HG02642 (cell line): ENCODE measurements at regions not wholly inside any gene's neighbourhood (a gene's known extent, or its start where the extent isn't known, plus 50 kb on each side); places are given as distances from the start of the nearest gene placed in this dataset.
"Not testable (repeated sequence)": the region's sequence is repeated elsewhere in the genome, so short reads cannot be mapped to it uniquely, and the experiment has no call there.

Experiments
- ATAC-seq: cut with Tn5 transposase; IDR thresholded peaks from one replicate; pipeline ENCODE4 v1.9.1; 2021; ENCODE audit warnings: mild to moderate bottlenecking; ENCODE audit not compliant: unreplicated experiment, poor library complexity

- ATAC-seq: peak; percentile 62
Observed at GRCh38 chr12:27133022-27133590, 50.7 kb upstream of the C12orf71 start.

GRCh38 chr12:27140478-27140969 is 58.1 kb upstream of the C12orf71 start:
- no peak for ATAC-seq

GRCh38 chr12:27142101-27142721 is 59.8 kb upstream of the C12orf71 start:
- no peak for ATAC-seq

- no peak for ATAC-seq
Observed at GRCh38 chr12:27143256-27144069, 61.1 kb upstream of the C12orf71 start.

GRCh38 chr12:27145725-27146124 is 63.3 kb upstream of the C12orf71 start:
- ATAC-seq: peak; percentile 50

- ATAC-seq: no peak
Observed at GRCh38 chr12:27148373-27148772, 66.0 kb upstream of the C12orf71 start.

GRCh38 chr12:27148791-27149190 is 66.4 kb upstream of the C12orf71 start:
- ATAC-seq: no peak

- ATAC-seq: no peak
Observed at GRCh38 chr12:27151479-27151878, 69.1 kb upstream of the C12orf71 start.

GRCh38 chr12:27158297-27158696 is 75.9 kb upstream of the C12orf71 start:
- no peak for ATAC-seq

- peak; percentile 64 for ATAC-seq
Observed at GRCh38 chr12:27161458-27162228, 79.3 kb upstream of the C12orf71 start.

- no peak for ATAC-seq
Observed at GRCh38 chr12:27162229-27162537, 79.8 kb upstream of the C12orf71 start.

- ATAC-seq: no peak
Observed at GRCh38 chr12:27163048-27163715, 80.8 kb upstream of the C12orf71 start.

GRCh38 chr12:27163894-27164293 is 80.2 kb upstream of the STK38L start:
- ATAC-seq: no peak

GRCh38 chr12:27164330-27165040 is 79.6 kb upstream of the STK38L start:
- ATAC-seq: no peak

GRCh38 chr12:27165958-27166357 is 78.1 kb upstream of the STK38L start:
- ATAC-seq: not testable (repeated sequence)

GRCh38 chr12:27171494-27171893 is 72.6 kb upstream of the STK38L start:
- ATAC-seq: not testable (repeated sequence)

- no peak for ATAC-seq
Observed at GRCh38 chr12:27176765-27177164, 67.3 kb upstream of the STK38L start.

GRCh38 chr12:27177706-27178105 is 66.4 kb upstream of the STK38L start:
- ATAC-seq: no peak

GRCh38 chr12:27178255-27178654 is 65.8 kb upstream of the STK38L start:
- ATAC-seq: no peak
